ENCODE measurements at regions not wholly inside any gene's neighbourhood (a gene's known extent, or its start where the extent isn't known, plus 50 kb on each side); places are given as distances from the start of the nearest gene placed in this dataset.

- Histone ChIP-seq H3K27ac (no peak overlapping the region), H3K4me3 (no peak overlapping the region), H3K27me3 (no peaks in the 10 kb centered on the region), H3K9me3 (no peaks in the 10 kb centered on the region), H3K4me1 (no peaks in the 10 kb centered on the region), H3K36me3 (no peaks in the 10 kb centered on the region)
- DNase-seq = no peak
- intact Hi-C loops (cut with DNase I) = no loop called here
- no peak for ATAC-seq
- TF ChIP-seq CTCF (IDR thresholded peaks at IDR 0.05) = no peak
Observed at GRCh38 chr7:35485436-35485835, 209.5 kb downstream of the HERPUD2 start.

GRCh38 chr7:35483568-35483967 is 211.4 kb downstream of the HERPUD2 start:
- ATAC-seq (no peak), DNase-seq (no peak)
- Histone ChIP-seq H3K36me3 (no peaks in the 10 kb centered on the region), H3K4me1 (no peaks in the 10 kb centered on the region), H3K9me3 (peaks cover 0 to 1% of the 10 kb centered on the region in 2 donors), H3K4me3 (no peak overlapping the region), H3K27me3 (no peaks in the 10 kb centered on the region), H3K27ac (no peak overlapping the region)
- TF ChIP-seq CTCF (IDR thresholded peaks at IDR 0.05) = no peak
- intact Hi-C loops (cut with DNase I) = no loop called here

GRCh38 chr7:35482231-35482630 is 212.7 kb downstream of the HERPUD2 start:
- H3K36me3 ChIP-seq = no peaks in the 10 kb centered on the region
- intact Hi-C loops (cut with DNase I) = no loop called here
- TF ChIP-seq CTCF (IDR thresholded peaks at IDR 0.05) = no peak

GRCh38 chr7:35480806-35481205 is 214.1 kb downstream of the HERPUD2 start:
- Histone ChIP-seq H3K36me3 (no peaks in the 10 kb centered on the region), H3K9me3 (peaks cover 0 to 10% of the 10 kb centered on the region in 2 donors), H3K4me3 (no peak overlapping the region), H3K4me1 (no peaks in the 10 kb centered on the region), H3K27me3 (no peaks in the 10 kb centered on the region), H3K27ac (no peak overlapping the region)
- intact Hi-C loops (cut with DNase I) = no loop called here
- no peak for TF ChIP-seq CTCF (IDR thresholded peaks at IDR 0.05)
- DNase-seq = no peak
- ATAC-seq = no peak

More at GRCh38 chr7:35482231-35482630, 212.7 kb downstream of the HERPUD2 start:
- Histone ChIP-seq H3K4me3 (no peak overlapping the region), H3K4me1 (no peaks in the 10 kb centered on the region), H3K27me3 (no peaks in the 10 kb centered on the region), H3K9me3 (peaks cover 0 to 10% of the 10 kb centered on the region in 2 donors), H3K27ac (no peak overlapping the region)
- ATAC-seq = no peak
- no peak for DNase-seq

- no peak for TF ChIP-seq CTCF (IDR thresholded peaks at IDR 0.05)
- Histone ChIP-seq H3K4me3 (no peak overlapping the region), H3K4me1 (no peaks in the 10 kb centered on the region), H3K27me3 (no peaks in the 10 kb centered on the region), H3K36me3 (no peaks in the 10 kb centered on the region), H3K9me3 (peaks cover 0 to 10% of the 10 kb centered on the region in 2 donors), H3K27ac (no peak overlapping the region)
- ATAC-seq = no peak
- intact Hi-C loops (cut with DNase I) = no loop called here
- no peak for DNase-seq
Observed at GRCh38 chr7:35477609-35478008, 217.3 kb downstream of the HERPUD2 start.
